Prostate gland (tissue), 2 donors: ENCODE measurements at regions not wholly inside any gene's neighbourhood (a gene's known extent, or its start where the extent isn't known, plus 50 kb on each side); places are given as distances from the start of the nearest gene placed in this dataset.

ENCODE experiments used
- POLR2A ChIP-seq: fragments of 450-650 bp; IDR thresholded peaks from one replicate; pipeline ENCODE4 v1.6.1; 2016; ENCODE audit warnings: antibody characterized with exemption, mild to moderate bottlenecking
- TF ChIP-seq, protein P1 (sequence below), 4 experiments: fragments of 200-600 bp in 2 of 4; fragments of 450-650 bp in 2 of 4; sonication (generic) in 2 of 4; IDR thresholded peaks; 1 replicate in 3 of 4; 2 replicates in 1 of 4; pipeline ENCODE4 v1.5.1; 2016 to 2019; ENCODE audit warnings: antibody characterized with exemption in 4 of 4, mild to moderate bottlenecking in 2 of 4, moderate library complexity in 2 of 4

DNA sequence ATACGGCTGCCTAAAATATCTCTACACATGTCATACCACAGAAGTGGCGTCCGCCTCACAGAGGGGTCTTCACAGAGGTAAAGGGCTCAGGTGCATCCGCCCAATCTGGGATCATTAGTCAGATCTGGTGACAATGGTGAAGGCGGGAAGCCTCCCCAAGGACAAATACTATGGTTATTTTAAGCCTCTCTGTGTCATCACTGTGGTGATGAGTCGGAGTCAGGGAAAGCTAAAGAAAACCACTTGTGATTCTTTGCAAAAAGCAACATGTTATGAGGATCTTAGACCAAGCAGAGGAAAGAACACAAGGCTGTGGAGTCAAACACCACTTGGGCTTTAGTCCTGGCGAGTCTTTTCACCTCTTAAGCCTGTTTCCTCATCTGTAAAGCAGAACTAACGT is 190.4 kb downstream of the DRD1 start:
- TF ChIP-seq, protein P1, sequence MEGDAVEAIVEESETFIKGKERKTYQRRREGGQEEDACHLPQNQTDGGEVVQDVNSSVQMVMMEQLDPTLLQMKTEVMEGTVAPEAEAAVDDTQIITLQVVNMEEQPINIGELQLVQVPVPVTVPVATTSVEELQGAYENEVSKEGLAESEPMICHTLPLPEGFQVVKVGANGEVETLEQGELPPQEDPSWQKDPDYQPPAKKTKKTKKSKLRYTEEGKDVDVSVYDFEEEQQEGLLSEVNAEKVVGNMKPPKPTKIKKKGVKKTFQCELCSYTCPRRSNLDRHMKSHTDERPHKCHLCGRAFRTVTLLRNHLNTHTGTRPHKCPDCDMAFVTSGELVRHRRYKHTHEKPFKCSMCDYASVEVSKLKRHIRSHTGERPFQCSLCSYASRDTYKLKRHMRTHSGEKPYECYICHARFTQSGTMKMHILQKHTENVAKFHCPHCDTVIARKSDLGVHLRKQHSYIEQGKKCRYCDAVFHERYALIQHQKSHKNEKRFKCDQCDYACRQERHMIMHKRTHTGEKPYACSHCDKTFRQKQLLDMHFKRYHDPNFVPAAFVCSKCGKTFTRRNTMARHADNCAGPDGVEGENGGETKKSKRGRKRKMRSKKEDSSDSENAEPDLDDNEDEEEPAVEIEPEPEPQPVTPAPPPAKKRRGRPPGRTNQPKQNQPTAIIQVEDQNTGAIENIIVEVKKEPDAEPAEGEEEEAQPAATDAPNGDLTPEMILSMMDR (IDR thresholded peaks at IDR 0.05) = no peak
- TF ChIP-seq POLR2A = no peak
